GM12872 (cell line): ENCODE measurements at regions not wholly inside any gene's neighbourhood (a gene's known extent, or its start where the extent isn't known, plus 50 kb on each side); places are given as distances from the start of the nearest gene placed in this dataset.

ENCODE experiments used
- TF ChIP-seq, protein P1 (sequence below): IDR thresholded peaks from 3 replicates; pipeline ENCODE4 v1.5.1; 2011; ENCODE audit warnings: low read depth, mild to moderate bottlenecking, low read length, moderate library complexity; ENCODE audit not compliant: insufficient read depth

DNA sequence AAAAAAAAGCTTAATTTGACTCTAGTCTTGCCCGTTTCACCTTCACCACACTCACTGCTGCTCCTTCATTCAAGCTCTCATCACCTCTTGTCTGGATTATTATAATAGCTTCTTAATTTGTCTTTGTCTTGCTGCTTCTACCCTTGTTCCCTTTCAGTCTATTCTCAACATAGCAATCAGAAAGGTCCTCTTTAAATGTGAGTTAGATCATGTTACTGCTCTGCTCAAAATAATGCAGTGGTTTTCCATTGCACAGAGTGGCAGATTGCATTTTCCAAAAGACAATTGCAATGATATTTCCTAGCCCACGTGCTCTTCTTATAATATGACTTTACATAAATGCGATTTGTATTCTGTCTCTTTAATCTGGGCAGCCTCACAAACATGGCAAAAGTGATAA lies 174.6 kb downstream of the ALDH1A2 start:
- TF ChIP-seq, protein P1, sequence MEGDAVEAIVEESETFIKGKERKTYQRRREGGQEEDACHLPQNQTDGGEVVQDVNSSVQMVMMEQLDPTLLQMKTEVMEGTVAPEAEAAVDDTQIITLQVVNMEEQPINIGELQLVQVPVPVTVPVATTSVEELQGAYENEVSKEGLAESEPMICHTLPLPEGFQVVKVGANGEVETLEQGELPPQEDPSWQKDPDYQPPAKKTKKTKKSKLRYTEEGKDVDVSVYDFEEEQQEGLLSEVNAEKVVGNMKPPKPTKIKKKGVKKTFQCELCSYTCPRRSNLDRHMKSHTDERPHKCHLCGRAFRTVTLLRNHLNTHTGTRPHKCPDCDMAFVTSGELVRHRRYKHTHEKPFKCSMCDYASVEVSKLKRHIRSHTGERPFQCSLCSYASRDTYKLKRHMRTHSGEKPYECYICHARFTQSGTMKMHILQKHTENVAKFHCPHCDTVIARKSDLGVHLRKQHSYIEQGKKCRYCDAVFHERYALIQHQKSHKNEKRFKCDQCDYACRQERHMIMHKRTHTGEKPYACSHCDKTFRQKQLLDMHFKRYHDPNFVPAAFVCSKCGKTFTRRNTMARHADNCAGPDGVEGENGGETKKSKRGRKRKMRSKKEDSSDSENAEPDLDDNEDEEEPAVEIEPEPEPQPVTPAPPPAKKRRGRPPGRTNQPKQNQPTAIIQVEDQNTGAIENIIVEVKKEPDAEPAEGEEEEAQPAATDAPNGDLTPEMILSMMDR = no peak

DNA sequence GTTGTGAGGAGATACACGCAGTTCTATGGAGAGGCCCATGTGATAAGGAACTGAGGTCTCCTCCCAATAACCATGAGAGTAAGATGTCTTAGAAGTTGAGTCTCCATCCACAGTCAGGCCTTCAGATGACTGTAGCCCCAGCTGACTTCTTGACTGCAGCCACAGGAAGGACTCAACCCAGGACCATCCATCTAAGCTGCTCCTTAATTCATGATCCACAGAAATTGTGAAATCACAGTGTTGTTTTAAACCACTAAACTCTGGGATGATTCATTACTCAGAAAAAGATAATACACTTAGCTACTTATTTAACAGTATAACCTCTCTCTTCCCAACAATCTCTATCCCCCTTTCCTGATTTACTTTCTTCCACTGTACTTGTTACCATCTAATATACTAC lies 173.3 kb downstream of the ALDH1A2 start:
- TF ChIP-seq, protein P1 = no peak

DNA sequence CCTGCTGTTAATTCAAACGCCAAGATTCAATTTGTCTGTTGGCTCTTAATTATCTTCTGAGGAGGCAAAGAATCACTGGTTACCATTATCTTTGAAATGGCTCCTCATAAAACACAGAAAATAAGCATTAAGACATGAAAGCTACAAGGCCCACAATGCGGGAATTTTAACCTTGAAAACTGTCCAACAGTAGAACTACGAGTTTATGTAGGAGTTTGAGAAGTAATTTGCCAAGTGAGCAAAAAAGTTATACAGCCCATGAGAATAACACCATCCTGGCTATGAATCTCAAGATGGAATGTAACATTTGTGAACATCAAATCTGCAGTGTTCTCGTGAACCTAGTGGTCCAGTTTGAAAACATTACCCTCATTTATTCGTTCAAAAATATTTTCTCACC lies 172.5 kb downstream of the ALDH1A2 start:
- TF ChIP-seq, protein P1 = no peak

DNA sequence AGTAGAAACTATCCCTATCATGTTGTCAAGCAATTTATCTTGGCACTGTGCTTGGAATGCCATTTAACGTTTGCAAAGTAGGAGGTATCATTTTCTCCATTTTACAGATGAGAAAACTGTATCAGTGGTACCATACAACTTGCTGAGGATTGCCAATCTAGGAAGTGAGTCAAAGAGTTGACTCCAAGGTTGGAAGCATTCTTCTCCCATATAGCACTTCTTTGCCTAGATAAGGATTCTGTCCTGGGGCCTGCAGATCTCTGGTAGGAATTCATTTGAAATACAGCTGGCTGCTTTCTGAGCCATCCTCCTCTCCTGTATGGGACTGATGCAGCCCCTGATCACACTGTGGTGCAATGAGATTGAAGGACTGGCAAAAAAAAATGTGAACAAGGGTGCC lies 170.2 kb downstream of the ALDH1A2 start:
- TF ChIP-seq, protein P1 = no peak

DNA sequence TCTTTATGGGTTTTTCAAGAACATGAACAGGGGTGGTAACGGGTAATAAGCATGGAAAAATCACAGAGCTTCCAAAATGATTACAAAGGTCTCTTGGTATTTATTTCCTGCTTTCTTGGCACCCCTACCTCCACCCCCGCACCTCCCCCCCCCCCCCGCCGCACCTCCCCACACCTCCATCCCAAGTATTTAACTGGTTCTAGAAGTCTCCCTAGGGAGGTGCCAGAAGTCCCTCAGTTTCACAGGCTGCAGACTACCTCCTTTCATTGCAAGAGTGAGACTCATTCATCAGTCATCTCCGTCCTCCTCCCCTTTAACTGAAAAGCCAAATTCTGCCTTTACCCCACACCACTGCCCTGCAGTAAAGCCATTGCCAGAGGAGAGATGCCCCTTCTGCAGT lies 169.4 kb downstream of the ALDH1A2 start:
- TF ChIP-seq, protein P1 = no peak

DNA sequence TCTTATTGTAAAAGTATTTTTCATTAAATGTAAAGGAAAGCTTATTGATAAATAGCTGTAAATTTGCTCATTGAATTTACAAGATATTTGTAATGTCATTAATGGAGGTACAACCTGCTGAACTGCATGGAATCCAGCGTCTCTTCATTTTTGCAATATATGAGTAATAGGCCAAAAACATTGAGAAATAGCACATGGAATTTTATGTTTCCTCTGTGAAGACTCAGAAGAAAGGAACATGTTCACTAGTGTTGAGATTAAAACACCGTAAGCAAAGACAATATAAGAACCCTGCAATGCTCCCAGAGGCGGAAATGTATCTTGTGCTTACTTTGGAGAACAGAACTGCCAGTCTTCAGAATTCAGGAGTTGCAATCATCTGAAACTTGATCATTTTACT lies 167.6 kb downstream of the ALDH1A2 start:
- TF ChIP-seq, protein P1 = no peak

DNA sequence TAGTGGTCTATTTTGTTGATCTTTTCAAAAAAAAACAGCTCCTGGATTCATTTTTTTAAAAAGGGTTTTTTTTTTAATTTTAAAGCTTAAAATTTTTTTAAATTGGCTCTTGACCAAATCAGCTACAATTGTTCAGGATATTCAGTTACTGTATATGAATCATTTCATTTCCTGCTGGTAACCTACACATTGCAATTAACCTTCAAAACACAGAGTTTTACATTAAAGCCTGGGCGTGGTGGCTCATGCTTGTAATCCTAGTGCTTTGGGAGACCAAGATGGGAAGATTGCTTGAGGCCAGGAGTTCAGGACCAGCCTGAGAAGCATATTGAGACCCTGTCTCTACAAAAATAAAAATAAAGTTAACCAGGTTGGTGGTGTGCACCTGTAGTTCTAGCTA lies 163.4 kb downstream of the ALDH1A2 start:
- TF ChIP-seq, protein P1 = no peak
